22Rv1 (cell line): ENCODE measurements at regions not wholly inside any gene's neighbourhood (a gene's known extent, or its start where the extent isn't known, plus 50 kb on each side); places are given as distances from the start of the nearest gene placed in this dataset.

Experiments
- CTCF ChIP-seq: fragments of 450-650 bp; IDR thresholded peaks from 2 replicates; pipeline ENCODE4 v1.5.1; 2017; ENCODE audit warnings: mild to moderate bottlenecking
- ZFX ChIP-seq: fragments of 450-650 bp; IDR thresholded peaks from 2 replicates; pipeline ENCODE4 v1.6.1; 2017; ENCODE audit warnings: antibody characterized with exemption, borderline replicate concordance

- TF ChIP-seq CTCF: no peak
- TF ChIP-seq ZFX: no peak
Measured at GRCh38 chr12:92065639-92066038, 80.0 kb downstream of the BTG1 start.
